ENCODE measurements at regions not wholly inside any gene's neighbourhood (a gene's known extent, or its start where the extent isn't known, plus 50 kb on each side); places are given as distances from the start of the nearest gene placed in this dataset.

DNA sequence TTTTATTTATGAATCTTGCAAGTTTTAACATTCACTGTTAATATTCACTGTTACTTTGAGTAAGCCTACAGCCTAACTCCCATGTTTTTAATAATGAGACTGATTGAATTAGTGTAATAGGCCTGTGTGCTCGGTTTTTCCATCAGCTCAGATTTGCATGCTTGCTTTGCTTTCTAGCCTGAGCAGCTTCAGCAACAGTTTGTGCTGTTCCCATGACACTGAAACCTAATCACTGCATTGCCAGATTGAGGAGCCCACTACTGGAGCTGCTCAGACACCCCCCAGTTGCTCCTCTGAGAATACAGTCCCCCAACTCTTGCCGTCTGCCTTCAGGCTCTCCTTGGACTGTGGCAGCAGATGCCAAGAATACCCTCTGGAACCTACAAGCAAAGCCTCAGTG is 695.4 kb downstream of the BRINP3 start:
- TF ChIP-seq, protein P1, sequence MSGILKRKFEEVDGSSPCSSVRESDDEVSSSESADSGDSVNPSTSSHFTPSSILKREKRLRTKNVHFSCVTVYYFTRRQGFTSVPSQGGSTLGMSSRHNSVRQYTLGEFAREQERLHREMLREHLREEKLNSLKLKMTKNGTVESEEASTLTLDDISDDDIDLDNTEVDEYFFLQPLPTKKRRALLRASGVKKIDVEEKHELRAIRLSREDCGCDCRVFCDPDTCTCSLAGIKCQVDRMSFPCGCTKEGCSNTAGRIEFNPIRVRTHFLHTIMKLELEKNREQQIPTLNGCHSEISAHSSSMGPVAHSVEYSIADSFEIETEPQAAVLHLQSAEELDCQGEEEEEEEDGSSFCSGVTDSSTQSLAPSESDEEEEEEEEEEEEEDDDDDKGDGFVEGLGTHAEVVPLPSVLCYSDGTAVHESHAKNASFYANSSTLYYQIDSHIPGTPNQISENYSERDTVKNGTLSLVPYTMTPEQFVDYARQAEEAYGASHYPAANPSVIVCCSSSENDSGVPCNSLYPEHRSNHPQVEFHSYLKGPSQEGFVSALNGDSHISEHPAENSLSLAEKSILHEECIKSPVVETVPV (CRISPR knock-in tag; IDR thresholded peaks at IDR 0.05), result no peak
- TF ChIP-seq TCF4 (CRISPR knock-in tag; IDR thresholded peaks at IDR 0.05; ENCODE audit: borderline replicate concordance) (no peak), BACH2 (CRISPR knock-in tag; IDR thresholded peaks at IDR 0.05; ENCODE audit: borderline replicate concordance) (no peak), ZNF8 (CRISPR knock-in tag; IDR thresholded peaks at IDR 0.05) (no peak), ZNF70 (CRISPR knock-in tag; IDR thresholded peaks at IDR 0.05) (no peak), ESRRG (CRISPR knock-in tag; IDR thresholded peaks at IDR 0.05) (no peak), TSHZ2 (CRISPR knock-in tag; IDR thresholded peaks at IDR 0.05) (no peak), CREB5 (CRISPR knock-in tag; IDR thresholded peaks at IDR 0.05; ENCODE audit: low read depth) (no peak), PPARA (CRISPR knock-in tag; IDR thresholded peaks at IDR 0.05; ENCODE audit: borderline replicate concordance) (no peak)
- TF ChIP-seq, protein P2, sequence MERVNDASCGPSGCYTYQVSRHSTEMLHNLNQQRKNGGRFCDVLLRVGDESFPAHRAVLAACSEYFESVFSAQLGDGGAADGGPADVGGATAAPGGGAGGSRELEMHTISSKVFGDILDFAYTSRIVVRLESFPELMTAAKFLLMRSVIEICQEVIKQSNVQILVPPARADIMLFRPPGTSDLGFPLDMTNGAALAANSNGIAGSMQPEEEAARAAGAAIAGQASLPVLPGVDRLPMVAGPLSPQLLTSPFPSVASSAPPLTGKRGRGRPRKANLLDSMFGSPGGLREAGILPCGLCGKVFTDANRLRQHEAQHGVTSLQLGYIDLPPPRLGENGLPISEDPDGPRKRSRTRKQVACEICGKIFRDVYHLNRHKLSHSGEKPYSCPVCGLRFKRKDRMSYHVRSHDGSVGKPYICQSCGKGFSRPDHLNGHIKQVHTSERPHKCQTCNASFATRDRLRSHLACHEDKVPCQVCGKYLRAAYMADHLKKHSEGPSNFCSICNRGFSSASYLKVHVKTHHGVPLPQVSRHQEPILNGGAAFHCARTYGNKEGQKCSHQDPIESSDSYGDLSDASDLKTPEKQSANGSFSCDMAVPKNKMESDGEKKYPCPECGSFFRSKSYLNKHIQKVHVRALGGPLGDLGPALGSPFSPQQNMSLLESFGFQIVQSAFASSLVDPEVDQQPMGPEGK (CRISPR knock-in tag; IDR thresholded peaks at IDR 0.05; ENCODE audit: borderline replicate concordance), result no peak

Data from SK-N-SH treated with all-trans-retinoic acid at 6 μM for 48 hours (cell line).